HG02973 (cell line): ENCODE measurements at regions not wholly inside any gene's neighbourhood (a gene's known extent, or its start where the extent isn't known, plus 50 kb on each side); places are given as distances from the start of the nearest gene placed in this dataset.

Experiments
- ATAC-seq: cut with Tn5 transposase; IDR thresholded peaks from one replicate; pipeline ENCODE4 v1.9.1; 2021; ENCODE audit warnings: moderate library complexity; ENCODE audit not compliant: unreplicated experiment

- no peak for ATAC-seq
These were observed 205.7 kb upstream of the TET2 start for GRCh38 chr4:104940927-104941326.

- peak; percentile 68 for ATAC-seq
These were observed 205.0 kb upstream of the TET2 start for GRCh38 chr4:104941661-104942062.

- ATAC-seq, result peak; percentile 66
These were observed 203.5 kb upstream of the TET2 start for GRCh38 chr4:104942990-104943743.

- ATAC-seq, result no peak
These were observed 202.1 kb upstream of the TET2 start for GRCh38 chr4:104944596-104944995.

- peak; percentile 42 for ATAC-seq
These were observed 182.1 kb upstream of the TET2 start for GRCh38 chr4:104964410-104965175.

GRCh38 chr4:104966349-104967033 lies 180.2 kb upstream of the TET2 start:
- peak; percentile 95 for ATAC-seq

GRCh38 chr4:104967034-104967401 lies 179.7 kb upstream of the TET2 start:
- peak; percentile 6 for ATAC-seq

- ATAC-seq, result no peak
These were observed 177.1 kb upstream of the TET2 start for GRCh38 chr4:104969394-104970082.

- no peak for ATAC-seq
These were observed 175.2 kb upstream of the TET2 start for GRCh38 chr4:104971462-104971861.

GRCh38 chr4:104973708-104974107 lies 173.0 kb upstream of the TET2 start:
- peak; percentile 39 for ATAC-seq

- no peak for ATAC-seq
These were observed 171.1 kb upstream of the TET2 start for GRCh38 chr4:104975617-104976016.

GRCh38 chr4:104976262-104976661 lies 170.4 kb upstream of the TET2 start:
- ATAC-seq, result no peak

- ATAC-seq, result no peak
These were observed 167.5 kb upstream of the TET2 start for GRCh38 chr4:104979083-104979760.

- ATAC-seq, result no peak
These were observed 163.0 kb upstream of the TET2 start for GRCh38 chr4:104983615-104984179.

GRCh38 chr4:104986306-104986705 lies 160.4 kb upstream of the TET2 start:
- ATAC-seq, result no peak

GRCh38 chr4:104989371-104989770 lies 157.3 kb upstream of the TET2 start:
- no peak for ATAC-seq

GRCh38 chr4:105002278-105002677 lies 144.4 kb upstream of the TET2 start:
- ATAC-seq, result no peak

GRCh38 chr4:105014234-105014633 lies 132.4 kb upstream of the TET2 start:
- no peak for ATAC-seq

GRCh38 chr4:105014635-105015034 lies 132.0 kb upstream of the TET2 start:
- ATAC-seq, result no peak

GRCh38 chr4:105015750-105016149 lies 130.9 kb upstream of the TET2 start:
- ATAC-seq, result no peak
